ENCODE measurements at regions not wholly inside any gene's neighbourhood (a gene's known extent, or its start where the extent isn't known, plus 50 kb on each side); places are given as distances from the start of the nearest gene placed in this dataset.

- no peak for TF ChIP-seq FOS (IDR thresholded peaks at IDR 0.05; ENCODE audit: borderline replicate concordance, extremely low read depth, insufficient read length)
- TF ChIP-seq ATF7 (IDR thresholded peaks at IDR 0.05; ENCODE audit: low read depth): no peak
- TF ChIP-seq RAD21 (IDR thresholded peaks at IDR 0.05; ENCODE audit: insufficient read depth, low read depth, low read length): no peak
- TF ChIP-seq SUPT20H (IDR thresholded peaks at IDR 0.05; ENCODE audit: borderline replicate concordance, control insufficient read depth, low read depth, low read length): no peak
- no peak for TF ChIP-seq TCF3 (IDR thresholded peaks at IDR 0.05; ENCODE audit: borderline replicate concordance, insufficient read depth, low read depth, low read length)
- no peak for TF ChIP-seq MEF2B (IDR thresholded peaks at IDR 0.05; ENCODE audit: partially characterized antibody, poor library complexity, severe bottlenecking)
- TF ChIP-seq RELA (IDR thresholded peaks at IDR 0.05; ENCODE audit: borderline replicate concordance, partially characterized antibody): no peak
- no peak for TF ChIP-seq CHD2 (IDR thresholded peaks at IDR 0.05; ENCODE audit: borderline replicate concordance, low read depth, low read length)
Measured at GRCh38 chr2:5172923-5173322, 519.3 kb upstream of the SOX11 start (continued).

DNA sequence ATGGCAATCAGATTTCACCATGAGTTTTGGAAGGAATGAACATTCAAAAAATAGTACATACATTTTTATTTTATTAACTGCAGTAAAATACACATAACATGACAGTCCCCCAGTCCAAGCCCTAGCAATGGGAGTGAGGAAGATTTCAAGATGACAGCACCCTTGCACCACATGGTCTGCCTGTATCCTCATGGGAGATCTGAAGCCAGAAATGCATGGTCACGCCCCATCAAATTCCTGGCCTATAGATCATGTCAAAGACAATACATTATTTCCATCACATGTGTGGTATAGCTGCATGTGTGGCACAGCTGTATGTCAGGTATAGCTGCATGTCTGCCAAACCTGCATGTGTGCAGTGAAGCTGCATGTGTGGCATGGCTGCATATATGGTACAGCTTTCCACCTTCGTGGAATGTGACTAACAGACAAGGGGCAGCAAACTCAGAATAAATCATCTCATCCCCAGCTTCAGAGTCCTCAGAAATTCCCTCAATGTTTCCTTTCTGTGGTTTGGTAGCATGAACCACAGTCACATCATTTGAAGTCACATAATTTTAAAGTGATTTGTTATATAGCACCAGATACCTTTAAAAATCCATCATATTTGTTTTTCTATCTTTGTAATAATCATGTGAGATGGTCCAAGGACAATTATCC, 518.2 kb upstream of the SOX11 start:
- BruUV-seq (replicated peaks): no TSS peak
- 6% methylated on average over 2 of the region's 2 CpGs for WGBS (ENCODE audit: insufficient coverage, insufficient replicate concordance, low lambda C conversion rate, missing lambda C conversion rate)
- ChIA-PET RAD21 (ENCODE audit: unreplicated experiment) (no interaction called here), POLR2A (no interaction called here), CTCF (no interaction called here), SMC1A (ENCODE audit: uncharacterized antibody, unreplicated experiment) (no interaction called here)
- FAIRE-seq (no peak), ATAC-seq (no peak), DNase-seq (ENCODE audit: low read depth, low spot score) (no peak)
- Histone ChIP-seq H3K9me3 (replicated peaks; ENCODE audit: control insufficient read depth, insufficient read depth, low read length) (no peaks in the 10 kb centered on the region), H3K4me1 (ENCODE audit: control insufficient read depth, insufficient read depth, low read length) (no peaks in the 10 kb centered on the region), H2AFZ (ENCODE audit: control insufficient read depth, low read depth, low read length) (no peak overlapping the region), H3K9ac (ENCODE audit: control insufficient read depth, insufficient read depth, low read length) (no peak overlapping the region), H3K36me3 (ENCODE audit: control insufficient read depth in 2 of 2, insufficient read depth in 2 of 2, low read length in 1 of 2) (no peaks in the 10 kb centered on the region), H3K4me2 (ENCODE audit: control insufficient read depth, insufficient read depth) (no peak overlapping the region), H3K79me2 (ENCODE audit: control insufficient read depth, insufficient read depth, low read length) (no peaks in the 10 kb centered on the region), H3K4me3 (no peak overlapping the region), H4K20me1 (ENCODE audit: control insufficient read depth, insufficient read depth) (no peaks in the 10 kb centered on the region), H3K27me3 (replicated peaks in 1 of 2; ENCODE audit: control insufficient read depth in 2 of 2, insufficient read depth in 2 of 2, low read length in 1 of 2) (no peaks in the 10 kb centered on the region), H3K27ac (ENCODE audit: control insufficient read depth, insufficient read depth) (no peak overlapping the region)
- TF ChIP-seq CBX5 (IDR thresholded peaks at IDR 0.05; ENCODE audit: low read depth): no peak
- no peak for TF ChIP-seq ATF7 (IDR thresholded peaks at IDR 0.05; ENCODE audit: low read depth)
- no peak for TF ChIP-seq EED (IDR thresholded peaks at IDR 0.05; ENCODE audit: low read depth)
- TF ChIP-seq MTA3 (IDR thresholded peaks at IDR 0.05; ENCODE audit: borderline replicate concordance, low read length): no peak
- TF ChIP-seq CBFB (IDR thresholded peaks at IDR 0.05; ENCODE audit: low read depth): no peak
- TF ChIP-seq SUZ12 (IDR thresholded peaks at IDR 0.05; ENCODE audit: unreplicated experiment): no peak
- TF ChIP-seq ZBED1 (IDR thresholded peaks at IDR 0.05; ENCODE audit: borderline replicate concordance): no peak
- TF ChIP-seq, protein P1, sequence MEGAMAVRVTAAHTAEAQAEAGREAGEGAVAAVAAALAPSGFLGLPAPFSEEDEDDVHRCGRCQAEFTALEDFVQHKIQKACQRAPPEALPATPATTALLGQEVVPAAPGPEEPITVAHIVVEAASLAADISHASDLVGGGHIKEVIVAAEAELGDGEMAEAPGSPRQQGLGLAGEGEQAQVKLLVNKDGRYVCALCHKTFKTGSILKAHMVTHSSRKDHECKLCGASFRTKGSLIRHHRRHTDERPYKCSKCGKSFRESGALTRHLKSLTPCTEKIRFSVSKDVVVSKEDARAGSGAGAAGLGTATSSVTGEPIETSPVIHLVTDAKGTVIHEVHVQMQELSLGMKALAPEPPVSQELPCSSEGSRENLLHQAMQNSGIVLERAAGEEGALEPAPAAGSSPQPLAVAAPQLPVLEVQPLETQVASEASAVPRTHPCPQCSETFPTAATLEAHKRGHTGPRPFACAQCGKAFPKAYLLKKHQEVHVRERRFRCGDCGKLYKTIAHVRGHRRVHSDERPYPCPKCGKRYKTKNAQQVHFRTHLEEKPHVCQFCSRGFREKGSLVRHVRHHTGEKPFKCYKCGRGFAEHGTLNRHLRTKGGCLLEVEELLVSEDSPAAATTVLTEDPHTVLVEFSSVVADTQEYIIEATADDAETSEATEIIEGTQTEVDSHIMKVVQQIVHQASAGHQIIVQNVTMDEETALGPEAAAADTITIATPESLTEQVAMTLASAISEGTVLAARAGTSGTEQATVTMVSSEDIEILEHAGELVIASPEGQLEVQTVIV (IDR thresholded peaks at IDR 0.05; ENCODE audit: borderline replicate concordance, partially characterized antibody): no peak
- TF ChIP-seq SUPT20H (IDR thresholded peaks at IDR 0.05; ENCODE audit: borderline replicate concordance, control insufficient read depth, low read depth, low read length): no peak
- no peak for TF ChIP-seq ZSCAN29 (IDR thresholded peaks at IDR 0.05)
- no peak for TF ChIP-seq LARP7 (IDR thresholded peaks at IDR 0.05)
- no peak for TF ChIP-seq NR2C1 (IDR thresholded peaks at IDR 0.05)
- TF ChIP-seq, protein P2, sequence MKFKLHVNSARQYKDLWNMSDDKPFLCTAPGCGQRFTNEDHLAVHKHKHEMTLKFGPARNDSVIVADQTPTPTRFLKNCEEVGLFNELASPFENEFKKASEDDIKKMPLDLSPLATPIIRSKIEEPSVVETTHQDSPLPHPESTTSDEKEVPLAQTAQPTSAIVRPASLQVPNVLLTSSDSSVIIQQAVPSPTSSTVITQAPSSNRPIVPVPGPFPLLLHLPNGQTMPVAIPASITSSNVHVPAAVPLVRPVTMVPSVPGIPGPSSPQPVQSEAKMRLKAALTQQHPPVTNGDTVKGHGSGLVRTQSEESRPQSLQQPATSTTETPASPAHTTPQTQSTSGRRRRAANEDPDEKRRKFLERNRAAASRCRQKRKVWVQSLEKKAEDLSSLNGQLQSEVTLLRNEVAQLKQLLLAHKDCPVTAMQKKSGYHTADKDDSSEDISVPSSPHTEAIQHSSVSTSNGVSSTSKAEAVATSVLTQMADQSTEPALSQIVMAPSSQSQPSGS (IDR thresholded peaks at IDR 0.05; ENCODE audit: low read length): no peak
- TF ChIP-seq MYC (IDR thresholded peaks at IDR 0.05; ENCODE audit: insufficient read depth, insufficient read length, insufficient replicate concordance, low read length, severe bottlenecking): no peak
- in situ Hi-C loops (cut with MboI): no loop called here
- intact Hi-C loops (cut with micrococcal nuclease; ENCODE audit: unreplicated experiment): no loop called here

Measured in GM12878 (cell line).